Activated CD4-positive, alpha-beta memory T cell treated with anti-CD3 and anti-CD28 coated beads for 36 hours (primary cell): ENCODE measurements at regions not wholly inside any gene's neighbourhood (a gene's known extent, or its start where the extent isn't known, plus 50 kb on each side); places are given as distances from the start of the nearest gene placed in this dataset.
"Not testable (repeated sequence)": the region's sequence is repeated elsewhere in the genome, so short reads cannot be mapped to it uniquely, and the experiment has no call there.

Experiments
- CTCF ChIA-PET: fragments of 350-600 bp; sonication (Branson Sonifier 250); formaldehyde crosslinking; loops from one replicate; lab custom pipeline; 2021; ENCODE audit warnings: antibody characterized with exemption, inconsistent platforms; lab: Charles Lee
- POLR2A ChIA-PET: fragments of 350-600 bp; sonication (Branson Sonifier 250); formaldehyde crosslinking; loops from one replicate; lab custom pipeline; 2021; ENCODE audit warnings: antibody characterized with exemption; lab: Charles Lee
- DNase-seq: peaks from one replicate; pipeline ENCODE4 v3.0.0-alpha.2; 2020
- H3K27ac Mint-ChIP-seq: one replicate; pipeline ENCODE4 v1.8.0; 2021; ENCODE audit warnings: mixed read lengths
- H3K27me3 Mint-ChIP-seq: one replicate; pipeline ENCODE4 v1.8.0; 2021; ENCODE audit warnings: mixed read lengths
- H3K36me3 Mint-ChIP-seq: one replicate; pipeline ENCODE4 v1.8.0; 2021; ENCODE audit warnings: mixed read lengths
- H3K4me1 Mint-ChIP-seq: one replicate; pipeline ENCODE4 v1.8.0; 2021; ENCODE audit warnings: low read depth, mixed read lengths
- H3K4me3 Mint-ChIP-seq: one replicate; pipeline ENCODE4 v1.8.0; 2021; ENCODE audit warnings: mild to moderate bottlenecking, mixed read lengths
- H3K9me3 Mint-ChIP-seq: one replicate; pipeline ENCODE4 v1.8.0; 2021; ENCODE audit warnings: mixed read lengths
- intact Hi-C: fragments of 100-400 bp; cut with micrococcal nuclease; formaldehyde crosslinking; loops from one replicate; pipeline ENCODE4 v1.15.1; 2023

DNA sequence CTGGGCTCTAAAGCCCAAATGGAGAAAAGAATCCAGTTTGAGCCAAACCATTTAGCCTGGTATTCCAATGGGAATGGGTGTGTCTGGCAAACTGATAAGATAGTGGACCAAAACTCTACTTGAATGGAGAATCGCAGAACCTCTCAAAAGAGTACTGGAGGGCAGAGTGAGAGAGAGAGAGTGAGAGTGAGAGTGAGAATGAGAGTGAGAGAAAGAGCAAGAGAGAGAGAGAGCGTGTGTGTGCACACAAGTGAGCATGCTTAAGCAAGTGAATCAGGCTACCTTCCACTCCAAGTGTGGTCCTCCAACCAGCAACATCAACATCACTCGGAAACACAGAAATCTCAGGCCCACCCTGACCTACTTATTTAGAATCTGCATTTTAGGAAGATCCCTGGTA, 58.8 kb downstream of the UQCRFS1 start:
- peaks cover 43% of the 10 kb centered on the region for H3K9me3 Mint-ChIP-seq

GRCh38 chr19:29145756-29146155, 67.2 kb downstream of the UQCRFS1 start:
- intact Hi-C loops = no loop called here

More for the DNA sequence above, 58.8 kb downstream of the UQCRFS1 start:
- H3K4me3 Mint-ChIP-seq = no peak overlapping the region
- no peak for DNase-seq
- ChIA-PET CTCF (no interaction called here), POLR2A (no interaction called here)
- intact Hi-C loops = no loop called here
- H3K27ac Mint-ChIP-seq = no peak overlapping the region
- H3K27me3 Mint-ChIP-seq = no peaks in the 10 kb centered on the region
- peaks cover 4% of the 10 kb centered on the region for H3K36me3 Mint-ChIP-seq
- H3K4me1 Mint-ChIP-seq = no peaks in the 10 kb centered on the region

GRCh38 chr19:29143183-29143582, 69.8 kb downstream of the UQCRFS1 start:
- ChIA-PET CTCF (no interaction called here), POLR2A (no interaction called here)
- intact Hi-C loops = no loop called here
- no peak overlapping the region for H3K4me3 Mint-ChIP-seq
- peaks cover 3% of the 10 kb centered on the region for H3K27me3 Mint-ChIP-seq
- peaks cover 2% of the 10 kb centered on the region for H3K36me3 Mint-ChIP-seq
- H3K4me1 Mint-ChIP-seq = no peaks in the 10 kb centered on the region
- DNase-seq = no peak
- peaks cover 30% of the 10 kb centered on the region for H3K9me3 Mint-ChIP-seq
- no peak overlapping the region for H3K27ac Mint-ChIP-seq

More at GRCh38 chr19:29145756-29146155, 67.2 kb downstream of the UQCRFS1 start:
- H3K36me3 Mint-ChIP-seq = peaks cover 2% of the 10 kb centered on the region
- peaks cover 6% of the 10 kb centered on the region for H3K9me3 Mint-ChIP-seq
- ChIA-PET POLR2A (no interaction called here), CTCF (no interaction called here)
- peaks cover 3% of the 10 kb centered on the region for H3K27me3 Mint-ChIP-seq
- H3K4me1 Mint-ChIP-seq = no peaks in the 10 kb centered on the region
- no peak overlapping the region for H3K4me3 Mint-ChIP-seq
- no peak for DNase-seq
- no peak overlapping the region for H3K27ac Mint-ChIP-seq

DNA sequence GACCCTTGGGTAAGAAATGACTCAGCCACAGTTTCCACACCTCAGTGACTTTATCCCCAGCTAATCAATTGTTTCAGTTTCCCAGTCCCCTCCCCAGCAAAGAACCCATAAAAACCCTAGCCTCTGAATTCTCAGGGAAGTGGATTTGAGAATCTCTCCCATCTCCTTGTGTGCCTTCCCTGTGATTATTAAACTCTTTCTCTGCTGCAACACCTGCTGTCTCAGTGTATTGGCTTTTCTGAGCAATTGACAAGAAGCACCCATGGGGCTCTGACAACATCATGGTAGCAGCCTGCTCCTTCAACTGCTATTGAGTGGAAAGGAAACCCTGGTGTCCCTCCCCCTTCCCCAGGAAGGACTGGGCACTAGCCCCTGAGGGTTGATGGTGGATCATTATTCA, 73.7 kb downstream of the UQCRFS1 start:
- H3K27ac Mint-ChIP-seq = no peak overlapping the region
- H3K27me3 Mint-ChIP-seq = no peaks in the 10 kb centered on the region
- peaks cover 2% of the 10 kb centered on the region for H3K36me3 Mint-ChIP-seq
- ChIA-PET POLR2A (no interaction called here), CTCF (no interaction called here)
- no peak for DNase-seq
- H3K4me1 Mint-ChIP-seq = no peaks in the 10 kb centered on the region
- H3K4me3 Mint-ChIP-seq = no peak overlapping the region
- intact Hi-C loops = no loop called here
- peaks cover 58% of the 10 kb centered on the region for H3K9me3 Mint-ChIP-seq

DNA sequence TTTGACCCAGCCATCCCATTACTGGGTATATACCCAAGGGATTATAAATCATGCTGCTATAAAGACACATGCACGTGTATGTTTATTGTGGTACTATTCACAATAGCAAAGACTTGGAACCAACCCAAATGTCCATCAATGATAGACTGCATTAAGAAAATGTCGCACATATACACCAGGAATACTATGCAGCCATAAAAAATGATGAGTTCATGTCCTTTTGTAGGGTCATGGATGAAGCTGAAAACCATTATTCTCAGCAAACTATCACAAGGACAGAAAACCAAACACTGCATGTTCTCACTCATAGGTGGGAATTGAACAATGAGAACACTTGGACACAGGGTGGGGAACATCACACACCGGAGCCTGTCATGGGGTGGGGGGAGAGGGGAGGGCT, 74.7 kb downstream of the UQCRFS1 start:
- H3K27me3 Mint-ChIP-seq, H3K4me3 Mint-ChIP-seq, intact Hi-C loops, H3K27ac Mint-ChIP-seq, POLR2A ChIA-PET, CTCF ChIA-PET, H3K4me1 Mint-ChIP-seq, H3K36me3 Mint-ChIP-seq, DNase-seq: not testable (repeated sequence)
- peaks cover 63% of the 10 kb centered on the region for H3K9me3 Mint-ChIP-seq

GRCh38 chr19:29131456-29131855, 81.5 kb downstream of the UQCRFS1 start:
- no peak for DNase-seq
- Mint-ChIP-seq H3K27ac (no peak overlapping the region), H3K4me1 (no peaks in the 10 kb centered on the region), H3K9me3 (peaks cover 24% of the 10 kb centered on the region), H3K27me3 (peaks cover 2% of the 10 kb centered on the region), H3K4me3 (no peak overlapping the region), H3K36me3 (no peaks in the 10 kb centered on the region)
- ChIA-PET CTCF (no interaction called here), POLR2A (no interaction called here)
- intact Hi-C loops = no loop called here

DNA sequence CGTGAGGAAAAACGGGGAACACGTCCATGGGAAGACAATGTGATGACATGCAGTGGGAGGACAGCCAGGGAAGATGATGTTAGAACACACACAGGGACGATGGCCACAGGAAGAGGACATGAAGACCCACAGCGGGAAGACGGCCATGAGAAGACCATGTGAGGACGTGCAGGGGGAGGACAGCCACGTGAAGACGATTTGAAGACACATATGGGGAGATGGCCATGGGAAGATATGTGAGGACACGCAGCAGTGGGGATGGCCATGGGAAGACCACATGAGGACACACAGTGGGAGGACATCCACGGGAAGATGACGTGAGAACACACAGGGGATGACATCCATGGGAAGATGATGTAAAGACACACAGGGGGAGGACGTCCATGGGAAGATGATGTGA, 83.8 kb downstream of the UQCRFS1 start:
- POLR2A ChIA-PET = no interaction called here
- Mint-ChIP-seq H3K4me3 (no peak overlapping the region), H3K9me3 (peaks cover 10% of the 10 kb centered on the region), H3K4me1 (no peaks in the 10 kb centered on the region), H3K27me3 (peaks cover 2% of the 10 kb centered on the region), H3K36me3 (no peaks in the 10 kb centered on the region), H3K27ac (no peak overlapping the region)
- CTCF ChIA-PET = no interaction called here
- intact Hi-C loops = no loop called here
- DNase-seq = no peak

GRCh38 chr19:29128203-29128602, 84.7 kb downstream of the UQCRFS1 start:
- peaks cover 2% of the 10 kb centered on the region for H3K36me3 Mint-ChIP-seq
- ChIA-PET POLR2A (no interaction called here), CTCF (no interaction called here)
- H3K27ac Mint-ChIP-seq = no peak overlapping the region
- H3K4me3 Mint-ChIP-seq = no peak overlapping the region
- no peak for DNase-seq
- no peaks in the 10 kb centered on the region for H3K4me1 Mint-ChIP-seq
- peaks cover 8% of the 10 kb centered on the region for H3K9me3 Mint-ChIP-seq
- intact Hi-C loops = no loop called here
- H3K27me3 Mint-ChIP-seq = peaks cover 2% of the 10 kb centered on the region

DNA sequence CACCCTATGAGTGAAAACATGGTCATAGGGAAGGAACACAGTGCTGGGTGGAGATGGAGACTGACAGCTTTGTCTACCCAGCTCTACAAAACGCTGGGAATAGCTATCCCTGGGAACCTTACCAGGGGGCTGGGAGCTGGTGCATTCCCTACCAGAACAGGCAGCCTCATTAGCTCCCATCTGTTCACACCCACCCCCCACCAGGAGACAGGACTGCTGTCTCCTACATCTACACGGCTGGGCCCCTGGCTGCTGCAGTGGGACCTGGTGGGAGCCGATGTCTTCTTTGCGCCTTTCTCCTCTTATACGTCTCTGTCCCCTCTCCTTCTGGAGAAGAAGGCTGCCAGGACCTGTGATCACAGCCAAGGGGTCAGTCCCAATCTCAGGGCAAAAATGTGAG, 90.8 kb downstream of the UQCRFS1 start:
- Mint-ChIP-seq H3K36me3 (peaks cover 2% of the 10 kb centered on the region), H3K9me3 (peaks cover 11% of the 10 kb centered on the region), H3K27ac (no peak overlapping the region), H3K4me3 (no peak overlapping the region), H3K4me1 (no peaks in the 10 kb centered on the region), H3K27me3 (peaks cover 2% of the 10 kb centered on the region)
- intact Hi-C loops = no loop called here
- ChIA-PET POLR2A (no interaction called here), CTCF (interaction anchor here (1.4 kb wide), 2 partner anchors 10 to 385 kb away, joined by 3 to 4 read pairs; no protein-coding TSS in a partner anchor)
- no peak for DNase-seq

DNA sequence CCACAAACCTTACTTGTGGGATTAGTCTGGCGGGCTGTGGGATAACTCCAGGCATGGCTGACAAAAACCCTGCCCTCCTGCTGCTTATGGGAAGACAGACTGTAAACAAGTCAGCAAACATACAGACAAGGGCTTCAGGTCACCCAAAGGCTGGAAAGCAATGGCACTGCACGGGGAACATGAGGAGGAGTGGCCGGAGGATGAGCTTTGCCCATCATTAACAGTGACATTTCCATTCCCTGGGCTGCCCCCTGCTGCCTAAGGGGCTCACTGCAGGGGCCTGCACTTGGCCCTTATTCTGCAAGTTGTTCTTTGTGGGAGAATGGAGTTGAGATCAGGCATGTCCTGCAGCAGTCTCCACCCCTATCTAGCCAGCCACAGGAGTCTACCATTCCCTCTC, 91.3 kb downstream of the UQCRFS1 start:
- Mint-ChIP-seq H3K27ac (no peak overlapping the region), H3K36me3 (peaks cover 2% of the 10 kb centered on the region), H3K27me3 (no peaks in the 10 kb centered on the region), H3K9me3 (peaks cover 15% of the 10 kb centered on the region), H3K4me1 (no peaks in the 10 kb centered on the region), H3K4me3 (no peak overlapping the region)
- intact Hi-C loops = no loop called here
- ChIA-PET POLR2A (no interaction called here), CTCF (interaction anchor here (1.4 kb wide), 2 partner anchors 11 to 385 kb away, joined by 3 to 4 read pairs; no protein-coding TSS in a partner anchor)
- DNase-seq = no peak

- Mint-ChIP-seq H3K36me3 (peaks cover 2% of the 10 kb centered on the region), H3K27me3 (no peaks in the 10 kb centered on the region), H3K9me3 (peaks cover 15% of the 10 kb centered on the region), H3K27ac (no peak overlapping the region), H3K4me3 (no peak overlapping the region), H3K4me1 (no peaks in the 10 kb centered on the region)
- intact Hi-C loops = no loop called here
- ChIA-PET CTCF (no interaction called here), POLR2A (no interaction called here)
- no peak for DNase-seq
Observed at GRCh38 chr19:29120466-29120865, 92.5 kb downstream of the UQCRFS1 start.

- intact Hi-C loops = no loop called here
- peaks cover 9% of the 10 kb centered on the region for H3K9me3 Mint-ChIP-seq
- ChIA-PET POLR2A (no interaction called here), CTCF (no interaction called here)
- no peaks in the 10 kb centered on the region for H3K27me3 Mint-ChIP-seq
- no peaks in the 10 kb centered on the region for H3K4me1 Mint-ChIP-seq
- H3K27ac Mint-ChIP-seq = no peak overlapping the region
- H3K36me3 Mint-ChIP-seq = peaks cover 2% of the 10 kb centered on the region
- no peak overlapping the region for H3K4me3 Mint-ChIP-seq
- DNase-seq = no peak
Observed at GRCh38 chr19:29119590-29119989, 93.4 kb downstream of the UQCRFS1 start.

DNA sequence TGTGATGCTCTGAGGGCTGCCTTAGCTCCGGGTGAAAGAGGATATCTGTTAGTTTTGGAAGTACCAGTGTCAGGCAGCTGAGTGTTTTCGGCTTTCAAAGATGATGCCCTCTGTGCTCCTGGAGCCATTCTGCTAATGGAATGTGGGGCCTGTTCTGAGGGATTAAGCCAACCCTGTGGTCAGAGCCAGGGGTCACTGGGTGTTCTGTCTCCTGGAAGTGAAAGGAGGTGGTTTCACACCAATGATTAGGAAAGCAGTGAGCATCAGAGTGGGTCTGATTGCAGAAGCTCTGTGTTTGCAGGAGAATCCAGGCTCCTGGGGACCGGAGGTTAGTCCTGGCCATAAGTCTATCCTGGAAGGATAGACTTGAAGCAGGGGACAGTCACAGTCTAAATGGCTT, 94.6 kb downstream of the UQCRFS1 start:
- H3K27ac Mint-ChIP-seq = no peak overlapping the region
- no peak overlapping the region for H3K4me3 Mint-ChIP-seq
- intact Hi-C loops = no loop called here
- ChIA-PET CTCF (no interaction called here), POLR2A (no interaction called here)
- H3K4me1 Mint-ChIP-seq = no peaks in the 10 kb centered on the region
- no peaks in the 10 kb centered on the region for H3K36me3 Mint-ChIP-seq
- peaks cover 6% of the 10 kb centered on the region for H3K9me3 Mint-ChIP-seq
- no peaks in the 10 kb centered on the region for H3K27me3 Mint-ChIP-seq
- DNase-seq = no peak
